A673 (cell line): ENCODE measurements at regions not wholly inside any gene's neighbourhood (a gene's known extent, or its start where the extent isn't known, plus 50 kb on each side); places are given as distances from the start of the nearest gene placed in this dataset.

ENCODE experiments used
- CTCF ChIP-seq: fragments of 300-800, 200-600 bp; sonication (generic); conservative IDR thresholded peaks from 2 replicates; pipeline ENCODE4 v1.5.1; 2017; ENCODE audit warnings: low read depth, mild to moderate bottlenecking, antibody characterized with exemption, low read length, moderate library complexity, mixed read lengths
- EZH2 ChIP-seq: fragments of 200-600 bp; sonication (generic); IDR thresholded peaks from 2 replicates; pipeline ENCODE4 v1.6.1; 2017; ENCODE audit warnings: borderline replicate concordance, low read depth, mild to moderate bottlenecking, mixed read lengths, antibody characterized with exemption, low read length; ENCODE audit not compliant: poor library complexity, severe bottlenecking

GRCh38 chr15:69845159-69845558 is 252.6 kb downstream of the TLE3 start:
- no peak for TF ChIP-seq CTCF
- no peak for TF ChIP-seq EZH2
